K562 (cell line): ENCODE measurements at regions not wholly inside any gene's neighbourhood (a gene's known extent, or its start where the extent isn't known, plus 50 kb on each side); places are given as distances from the start of the nearest gene placed in this dataset.

Experiments
- AFF1 ChIP-seq, 2 experiments: fragments of 450-650 bp; IDR thresholded peaks; 2 replicates each; pipeline ENCODE4 v1.6.1; 2018; ENCODE audit warnings: mild to moderate bottlenecking in 2 of 2, low read depth in 1 of 2; ENCODE audit not compliant: partially characterized antibody in 2 of 2
- ARID3B ChIP-seq: fragments of 250-450 bp; sonication (Bioruptor Pico); IDR thresholded peaks from 2 replicates; pipeline ENCODE4 v1.4.0; 2020; ENCODE audit warnings: borderline replicate concordance
- ETV5 ChIP-seq: sonication (generic); formaldehyde crosslinking; IDR thresholded peaks from 2 replicates; pipeline ENCODE4 v1.4.0; 2020; ENCODE audit warnings: low read depth, mild to moderate bottlenecking, missing genetic modification reagents
- GTF2F1 ChIP-seq: IDR thresholded peaks from 2 replicates; pipeline ENCODE4 v1.6.1; 2011; ENCODE audit warnings: low read depth, low read length, improper control_type of control experiment
- MAFG ChIP-seq: fragments of 450-650 bp; conservative IDR thresholded peaks from 2 replicates; pipeline ENCODE4 v1.6.1; 2016; ENCODE audit warnings: missing genetic modification characterization, missing compliant biosample characterization
- MYC ChIP-seq, 2 experiments: fragments of 250-450 bp in 1 of 2; sonication (Bioruptor Pico) in 1 of 2; IDR thresholded peaks; 2 replicates each; pipeline versions ENCODE4 v1.5.1 to v1.6.1; 2012 to 2021; ENCODE audit warnings: low read depth in 2 of 2, borderline replicate concordance in 1 of 2, improper control_type of control experiment in 1 of 2, low read length in 1 of 2, mild to moderate bottlenecking in 1 of 2, moderate library complexity in 1 of 2
- NEUROD1 ChIP-seq: fragments of 150-350 bp; IDR thresholded peaks from 2 replicates; pipeline ENCODE4 v1.6.1; 2014; ENCODE audit warnings: borderline replicate concordance, low read length, low read depth; ENCODE audit not compliant: partially characterized antibody
- POLR2AphosphoS5 ChIP-seq: IDR thresholded peaks from 2 replicates; pipeline ENCODE4 v1.6.1; 2011; ENCODE audit warnings: mild to moderate bottlenecking, low read depth, low read length, moderate library complexity; ENCODE audit not compliant: control insufficient read depth, insufficient read depth
- RAD21 ChIP-seq, 2 experiments: fragments of 250-450 bp in 1 of 2; fragments of 450-650 bp in 1 of 2; sonication (Bioruptor Pico) in 1 of 2; formaldehyde crosslinking in 1 of 2; IDR thresholded peaks in 1 of 2; conservative IDR thresholded peaks in 1 of 2; 2 replicates each; pipeline versions ENCODE4 v1.4.0 to v1.8.0; 2020 to 2022; ENCODE audit warnings: mild to moderate bottlenecking in 2 of 2, moderate library complexity in 1 of 2
- SMAD2 ChIP-seq: fragments of 150-350 bp; IDR thresholded peaks from 2 replicates; pipeline ENCODE4 v1.6.1; 2014; ENCODE audit warnings: low read depth, mild to moderate bottlenecking, low read length
- ZNF212 ChIP-seq: fragments of 450-650 bp; formaldehyde crosslinking; IDR thresholded peaks from 2 replicates; pipeline ENCODE4 v1.4.0; 2020; ENCODE audit warnings: mild to moderate bottlenecking
- ZNF277 ChIP-seq: fragments of 250-450 bp; sonication (Bioruptor Pico); IDR thresholded peaks from 2 replicates; pipeline ENCODE4 v1.8.0; 2022; ENCODE audit warnings: inconsistent platforms, mild to moderate bottlenecking, moderate library complexity, borderline replicate concordance
- ZNF717 ChIP-seq: fragments of 250-450 bp; sonication (Bioruptor Pico); IDR thresholded peaks from 2 replicates; pipeline ENCODE4 v1.5.0; 2021
- TF ChIP-seq, protein P1 (sequence below): fragments of 250-450 bp; sonication (Bioruptor Pico); IDR thresholded peaks from 2 replicates; pipeline ENCODE4 v1.5.0; 2022; ENCODE audit warnings: mild to moderate bottlenecking

GRCh38 chr16:85536073-85536410, 77.1 kb upstream of the GSE1 start (continued):
- TF ChIP-seq MYC (IDR thresholded peaks at IDR 0.05; ENCODE audit: low read depth, low read length) (peak; percentile 22; the same call in 1 of the 2 replicates), MYC (CRISPR knock-in tag; IDR thresholded peaks at IDR 0.05; ENCODE audit: borderline replicate concordance, low read depth) (no peak), ARID3B (CRISPR knock-in tag) (no peak), GTF2F1 (no peak), POLR2AphosphoS5 (no peak), ZNF277 (CRISPR knock-in tag) (no peak), NEUROD1 (no peak), RAD21 (CRISPR knock-in tag; conservative IDR thresholded peaks at IDR 0.05 in 1 of 2, IDR thresholded peaks at IDR 0.05 in 1 of 2) (0 out of 4 replicates have a peak, but pooled peaks of 1 of the 2 experiments have one; percentile 2), AFF1 (IDR thresholded peaks at IDR 0.05; ENCODE audit: low read depth in 1 of 2, partially characterized antibody in 2 of 2) (no peak), MAFG (tag) (no peak), ETV5 (CRISPR knock-in tag) (peak; percentile 6; the same call in 1 of the 2 replicates), SMAD2 (no peak), ZNF212 (no peak), ZNF717 (CRISPR knock-in tag) (no peak)
- TF ChIP-seq, protein P1, sequence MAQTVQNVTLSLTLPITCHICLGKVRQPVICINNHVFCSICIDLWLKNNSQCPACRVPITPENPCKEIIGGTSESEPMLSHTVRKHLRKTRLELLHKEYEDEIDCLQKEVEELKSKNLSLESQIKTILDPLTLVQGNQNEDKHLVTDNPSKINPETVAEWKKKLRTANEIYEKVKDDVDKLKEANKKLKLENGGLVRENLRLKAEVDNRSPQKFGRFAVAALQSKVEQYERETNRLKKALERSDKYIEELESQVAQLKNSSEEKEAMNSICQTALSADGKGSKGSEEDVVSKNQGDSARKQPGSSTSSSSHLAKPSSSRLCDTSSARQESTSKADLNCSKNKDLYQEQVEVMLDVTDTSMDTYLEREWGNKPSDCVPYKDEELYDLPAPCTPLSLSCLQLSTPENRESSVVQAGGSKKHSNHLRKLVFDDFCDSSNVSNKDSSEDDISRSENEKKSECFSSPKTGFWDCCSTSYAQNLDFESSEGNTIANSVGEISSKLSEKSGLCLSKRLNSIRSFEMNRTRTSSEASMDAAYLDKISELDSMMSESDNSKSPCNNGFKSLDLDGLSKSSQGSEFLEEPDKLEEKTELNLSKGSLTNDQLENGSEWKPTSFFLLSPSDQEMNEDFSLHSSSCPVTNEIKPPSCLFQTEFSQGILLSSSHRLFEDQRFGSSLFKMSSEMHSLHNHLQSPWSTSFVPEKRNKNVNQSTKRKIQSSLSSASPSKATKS (CRISPR knock-in tag), result no peak
